GM12878 (cell line): ENCODE measurements at regions not wholly inside any gene's neighbourhood (a gene's known extent, or its start where the extent isn't known, plus 50 kb on each side); places are given as distances from the start of the nearest gene placed in this dataset.

Source experiments
- ATF2 ChIP-seq: IDR thresholded peaks from 2 replicates; pipeline ENCODE4 v1.6.1; 2012; ENCODE audit warnings: low read length, inconsistent platforms
- CEBPZ ChIP-seq: fragments of 150-350 bp; IDR thresholded peaks from 2 replicates; pipeline ENCODE4 v1.6.1; 2016; ENCODE audit warnings: low read depth, low read length
- CTCF ChIP-seq, 3 experiments: IDR thresholded peaks in 2 of 3; conservative IDR thresholded peaks in 1 of 3; 2 replicates each; pipeline ENCODE4 v1.5.1; 2011; ENCODE audit warnings: low read depth in 3 of 3, low read length in 3 of 3, mild to moderate bottlenecking in 3 of 3, control low read depth in 2 of 3, moderate library complexity in 2 of 3, inconsistent platforms in 1 of 3, mixed read lengths in 1 of 3; ENCODE audit not compliant: control insufficient read depth in 2 of 3, insufficient read depth in 1 of 3; ENCODE audit errors: extremely low read depth in 1 of 3
- GABPA ChIP-seq: IDR thresholded peaks from 2 replicates; pipeline ENCODE4 v1.6.1; 2014; ENCODE audit warnings: antibody characterized with exemption, low read depth, mild to moderate bottlenecking, inconsistent platforms
- IKZF1 ChIP-seq: fragments of 450-650 bp; conservative IDR thresholded peaks from 2 replicates; pipeline ENCODE4 v1.6.1; 2017; ENCODE audit warnings: antibody characterized with exemption, mild to moderate bottlenecking
- NBN ChIP-seq: fragments of 450-650 bp; IDR thresholded peaks from 2 replicates; pipeline ENCODE4 v1.6.1; 2016
- NFIC ChIP-seq: IDR thresholded peaks from 2 replicates; pipeline ENCODE4 v1.6.1; 2012; ENCODE audit warnings: low read depth, mild to moderate bottlenecking, inconsistent platforms, low read length, moderate library complexity
- NFYB ChIP-seq: IDR thresholded peaks from 2 replicates; pipeline ENCODE4 v1.6.1; 2011; ENCODE audit warnings: low read depth, mild to moderate bottlenecking, low read length, improper control_type of control experiment, moderate library complexity; ENCODE audit not compliant: insufficient read depth
- POU2F2 ChIP-seq: IDR thresholded peaks from 3 replicates; pipeline ENCODE4 v1.6.1; 2011; ENCODE audit warnings: low read depth, mild to moderate bottlenecking, low read length, borderline replicate concordance
- SMC3 ChIP-seq: IDR thresholded peaks from 2 replicates; pipeline ENCODE4 v1.6.1; 2011; ENCODE audit warnings: low read length, improper control_type of control experiment, borderline replicate concordance
- TAF1 ChIP-seq: IDR thresholded peaks from 2 replicates; pipeline ENCODE4 v1.6.1; 2011; ENCODE audit warnings: mild to moderate bottlenecking, low read depth, low read length, borderline replicate concordance
- TF ChIP-seq, protein P1 (sequence below): IDR thresholded peaks from 2 replicates; pipeline ENCODE4 v1.6.1; 2012; ENCODE audit warnings: low read depth, low read length, improper control_type of control experiment

- no peak for TF ChIP-seq NBN
- no peak for TF ChIP-seq CTCF (IDR thresholded peaks at IDR 0.05 in 2 of 3, conservative IDR thresholded peaks at IDR 0.05 in 1 of 3; ENCODE audit: control insufficient read depth in 2 of 3, extremely low read depth in 1 of 3, insufficient read depth in 1 of 3, low read depth in 3 of 3, low read length in 3 of 3)
- no peak for TF ChIP-seq CEBPZ
- TF ChIP-seq POU2F2 = no peak
- TF ChIP-seq, protein P1, sequence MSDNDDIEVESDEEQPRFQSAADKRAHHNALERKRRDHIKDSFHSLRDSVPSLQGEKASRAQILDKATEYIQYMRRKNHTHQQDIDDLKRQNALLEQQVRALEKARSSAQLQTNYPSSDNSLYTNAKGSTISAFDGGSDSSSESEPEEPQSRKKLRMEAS = no peak
- no peak for TF ChIP-seq NFIC
- no peak for TF ChIP-seq NFYB
- no peak for TF ChIP-seq TAF1
- no peak for TF ChIP-seq GABPA
- no peak for TF ChIP-seq SMC3
- no peak for TF ChIP-seq IKZF1
- TF ChIP-seq ATF2 = no peak
Measured at GRCh38 chr7:87671-88070, 104.7 kb upstream of the FAM20C start.
